GM19043 (cell line): ENCODE measurements at regions not wholly inside any gene's neighbourhood (a gene's known extent, or its start where the extent isn't known, plus 50 kb on each side); places are given as distances from the start of the nearest gene placed in this dataset.
"Not testable (repeated sequence)": the region's sequence is repeated elsewhere in the genome, so short reads cannot be mapped to it uniquely, and the experiment has no call there.

Experiments used
- ATAC-seq: cut with Tn5 transposase; IDR thresholded peaks from one replicate; pipeline ENCODE4 v1.9.1; 2021; ENCODE audit warnings: low read depth; ENCODE audit not compliant: unreplicated experiment

DNA sequence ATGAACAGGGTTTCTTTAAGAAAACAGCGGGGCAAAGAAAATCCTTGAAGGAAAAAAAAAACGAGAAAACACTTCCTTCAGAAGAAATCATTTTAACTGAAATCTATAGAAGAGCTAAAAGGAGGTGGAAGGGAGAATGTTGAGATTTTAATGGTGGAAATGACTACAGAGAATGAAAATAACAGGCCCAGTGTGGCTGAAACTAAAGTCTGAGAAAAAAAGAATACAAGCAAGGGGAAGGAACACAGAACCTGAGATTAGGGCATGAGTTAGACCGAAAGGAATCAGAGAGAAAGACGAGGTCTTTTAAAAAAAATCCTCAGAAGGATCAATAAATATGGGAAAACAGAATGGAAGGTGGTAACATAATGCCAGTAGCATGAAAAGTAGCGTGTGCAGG lies 1230.0 kb upstream of the TENM3 start:
- ATAC-seq: no peak

DNA sequence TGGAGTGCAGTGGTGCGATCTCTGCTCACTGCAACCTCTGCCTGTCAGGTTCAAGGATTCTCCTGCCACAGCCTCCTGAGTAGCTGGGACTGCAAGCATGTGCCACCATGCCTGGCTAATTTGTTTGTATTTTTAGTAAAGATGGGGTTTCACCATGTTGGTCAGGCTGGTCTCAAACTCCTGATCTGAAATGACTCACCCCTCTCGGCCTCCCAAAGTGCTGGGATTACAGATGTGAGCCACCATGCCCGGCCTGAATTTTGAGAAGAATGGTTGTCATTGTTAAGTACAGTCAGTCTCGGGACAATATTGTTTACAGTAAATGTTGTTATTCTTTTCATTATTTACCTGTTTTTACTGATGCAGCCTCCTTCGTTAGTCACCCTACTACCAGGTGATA lies 1226.2 kb upstream of the TENM3 start:
- no peak for ATAC-seq

DNA sequence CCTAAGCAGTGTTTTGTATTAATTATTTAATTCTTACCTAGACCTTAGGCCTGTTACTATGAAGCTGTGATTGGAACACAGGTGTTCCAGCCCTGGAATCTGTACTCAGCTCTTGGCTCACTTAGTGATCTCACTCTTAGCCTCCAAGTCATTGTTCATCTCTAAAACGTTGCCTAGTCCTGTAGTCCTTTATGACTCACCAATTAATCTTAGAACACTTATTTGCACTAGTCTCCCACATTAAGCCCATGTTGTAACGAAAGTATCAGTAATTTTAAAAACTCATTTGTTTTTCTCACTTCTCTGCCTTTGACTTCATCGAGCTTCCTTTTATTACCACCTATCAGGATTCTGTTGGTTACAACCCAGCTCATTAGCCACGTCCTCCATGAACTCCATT lies 1224.7 kb upstream of the TENM3 start:
- ATAC-seq: no peak

- ATAC-seq: no peak
Observed at GRCh38 chr4:181018913-181019312, 1224.3 kb upstream of the TENM3 start.

GRCh38 chr4:181020456-181020855 lies 1222.7 kb upstream of the TENM3 start:
- ATAC-seq: no peak

DNA sequence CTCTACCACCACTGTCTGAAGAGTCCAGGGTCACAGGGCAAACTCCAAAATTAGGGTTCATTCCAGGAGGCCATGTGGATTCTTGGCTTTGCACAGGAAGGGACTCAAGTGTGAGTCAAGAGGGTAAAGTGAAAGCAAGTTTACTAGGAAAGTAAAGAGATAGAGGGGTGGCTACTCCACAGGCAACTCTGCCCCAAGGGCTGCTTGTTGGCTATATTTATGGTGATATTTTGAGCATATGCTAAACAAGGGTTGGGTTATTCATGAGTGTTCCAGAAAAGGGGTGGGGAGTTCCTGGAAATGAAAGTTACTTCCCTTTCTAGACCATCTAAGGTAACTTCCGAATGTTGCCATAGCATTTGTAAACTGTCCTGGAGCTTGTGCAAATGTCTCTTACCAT lies 1222.0 kb upstream of the TENM3 start:
- no peak for ATAC-seq

DNA sequence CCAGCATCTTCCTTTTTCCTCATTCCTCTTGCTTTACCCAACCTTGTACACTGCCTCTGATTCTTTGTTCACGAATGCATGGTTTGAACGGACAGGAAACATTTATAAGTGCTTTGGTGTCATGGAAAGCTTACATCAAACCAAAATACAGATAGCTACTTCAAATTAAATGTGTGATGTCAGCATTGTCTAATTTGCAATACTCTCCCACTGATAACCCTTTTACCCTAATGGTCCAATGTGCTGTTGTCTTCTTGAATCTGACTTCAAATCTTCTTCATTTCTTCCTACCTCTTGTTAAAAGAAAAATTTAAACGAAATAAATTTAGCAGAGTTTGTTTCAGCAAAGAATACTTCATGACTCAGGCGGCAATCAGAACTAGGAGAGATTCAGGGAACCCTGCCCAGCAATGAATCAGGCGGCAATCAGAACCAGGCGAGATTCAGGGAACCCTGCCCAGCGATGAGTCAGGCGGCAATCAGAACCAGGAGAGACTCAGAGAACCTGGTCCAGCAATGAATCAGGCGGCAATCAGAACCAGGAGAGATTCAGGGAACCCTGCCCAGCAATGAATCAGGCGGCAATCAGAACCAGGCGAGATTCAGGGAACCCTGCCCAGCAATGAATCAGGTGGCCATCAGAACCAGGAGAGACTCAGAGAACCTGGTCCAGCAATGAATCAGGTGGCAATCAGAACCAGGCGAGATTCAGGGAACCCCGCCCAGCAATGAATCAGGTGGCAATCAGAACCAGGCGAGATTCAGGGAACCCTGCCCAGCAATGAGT lies 1212.9 kb upstream of the TENM3 start:
- ATAC-seq: not testable (repeated sequence)

DNA sequence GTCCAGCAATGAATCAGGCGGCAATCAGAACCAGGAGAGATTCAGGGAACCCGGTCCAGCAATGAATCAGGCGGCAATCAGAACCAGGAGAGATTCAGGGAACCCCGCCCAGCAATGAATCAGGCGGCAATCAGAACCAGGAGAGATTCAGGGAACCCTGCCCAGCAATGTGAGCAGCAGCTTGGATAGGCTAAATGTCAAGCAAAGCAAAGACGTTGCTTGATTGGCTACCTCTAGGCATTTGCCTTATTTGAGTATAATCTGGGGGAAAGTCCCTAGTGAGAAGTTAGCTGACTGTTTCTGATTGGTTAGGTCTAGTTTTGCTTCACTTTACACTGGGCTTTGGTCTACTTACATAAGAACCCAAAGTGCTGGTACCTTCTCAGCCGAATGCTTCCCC lies 1212.2 kb upstream of the TENM3 start:
- ATAC-seq: no peak

GRCh38 chr4:181043486-181043885 lies 1199.7 kb upstream of the TENM3 start:
- ATAC-seq: no peak

- no peak for ATAC-seq
Observed at GRCh38 chr4:181046809-181047208, 1196.4 kb upstream of the TENM3 start.

GRCh38 chr4:181051931-181052330 lies 1191.3 kb upstream of the TENM3 start:
- ATAC-seq: no peak

DNA sequence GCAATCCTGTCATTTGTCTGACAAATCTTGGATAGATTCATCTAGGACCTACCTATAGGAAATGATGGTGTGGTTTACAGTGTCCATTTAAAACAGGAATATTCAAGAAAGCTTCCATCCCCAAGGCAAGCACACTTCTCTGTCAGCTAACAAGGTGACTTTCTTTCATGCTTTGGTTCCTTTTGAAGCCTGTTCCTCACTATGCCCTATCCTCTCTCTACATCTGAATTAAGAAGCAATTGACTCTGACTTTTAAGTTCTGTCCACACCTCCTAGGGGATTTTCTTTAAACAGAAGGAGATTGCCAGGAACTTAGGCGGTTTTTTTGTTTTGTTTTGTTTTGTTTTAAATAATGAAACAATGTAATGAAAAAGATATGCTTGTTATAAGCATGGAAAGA lies 1181.4 kb upstream of the TENM3 start:
- ATAC-seq: no peak

DNA sequence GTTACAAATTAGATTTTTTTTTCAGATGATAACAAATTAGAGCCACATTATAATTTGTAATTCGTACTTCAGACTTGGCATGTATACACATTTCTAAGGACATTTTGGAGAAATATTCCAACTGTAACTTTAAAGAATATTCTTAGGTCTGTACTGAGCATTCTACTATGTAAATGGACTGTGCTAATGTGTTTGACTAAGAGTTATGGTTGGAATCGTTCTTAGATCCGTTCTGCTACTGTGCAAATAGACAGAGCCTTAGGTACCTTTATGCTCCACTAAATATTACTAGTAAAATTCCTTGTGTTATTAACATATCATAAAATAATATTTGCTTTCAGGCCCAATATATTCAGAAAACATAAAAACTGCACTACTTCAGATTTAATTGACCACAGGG lies 1180.0 kb upstream of the TENM3 start:
- no peak for ATAC-seq

DNA sequence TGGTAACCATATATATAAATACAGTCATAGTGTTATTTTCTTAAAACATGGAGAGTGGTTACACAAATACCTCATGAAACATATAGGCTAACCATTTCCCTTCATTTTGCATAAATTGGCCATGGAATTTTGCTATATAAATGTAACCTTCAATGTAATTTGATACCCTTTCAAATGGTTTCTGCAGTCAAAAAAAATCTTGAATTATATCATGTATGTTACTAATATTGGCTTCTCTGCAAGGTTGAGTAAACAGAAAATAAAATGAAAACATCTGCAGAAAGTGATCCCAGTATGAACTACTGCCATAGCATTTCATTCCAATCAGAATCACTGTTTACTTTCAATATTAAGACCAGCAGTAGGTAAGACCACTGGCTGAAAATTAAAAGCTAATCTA lies 1165.9 kb upstream of the TENM3 start:
- no peak for ATAC-seq

GRCh38 chr4:181078196-181078595 lies 1165.0 kb upstream of the TENM3 start:
- ATAC-seq: no peak

GRCh38 chr4:181083757-181084361 lies 1159.3 kb upstream of the TENM3 start:
- ATAC-seq: no peak

GRCh38 chr4:181085557-181085956 lies 1157.6 kb upstream of the TENM3 start:
- no peak for ATAC-seq

GRCh38 chr4:181105487-181105886 lies 1137.7 kb upstream of the TENM3 start:
- no peak for ATAC-seq

GRCh38 chr4:181106398-181106797 lies 1136.8 kb upstream of the TENM3 start:
- ATAC-seq: no peak

DNA sequence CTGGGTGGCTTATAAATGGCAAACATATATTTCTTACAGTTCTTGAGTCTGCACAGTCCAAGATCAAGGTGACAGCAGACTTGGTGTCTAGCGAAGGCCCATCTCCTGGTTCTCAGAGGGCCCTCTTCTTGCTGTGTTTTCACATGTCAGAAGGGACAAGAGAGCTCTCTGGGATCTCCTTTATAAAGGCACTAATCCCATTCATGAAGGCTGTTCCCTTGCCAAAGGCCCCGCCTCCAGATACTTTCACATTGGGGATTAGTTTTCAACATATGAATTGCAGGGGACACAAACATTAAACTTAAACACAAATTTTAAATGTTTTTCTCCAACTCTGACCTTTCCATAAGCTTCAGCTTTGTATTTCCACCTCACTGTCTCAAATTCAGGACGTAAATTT lies 1135.0 kb upstream of the TENM3 start:
- ATAC-seq: no peak

GRCh38 chr4:181119186-181119585 lies 1124.0 kb upstream of the TENM3 start:
- no peak for ATAC-seq

- no peak for ATAC-seq
Observed at GRCh38 chr4:181121733-181122132, 1121.5 kb upstream of the TENM3 start.
